ENCODE measurements at regions not wholly inside any gene's neighbourhood (a gene's known extent, or its start where the extent isn't known, plus 50 kb on each side); places are given as distances from the start of the nearest gene placed in this dataset.

- SMC1A ChIA-PET (ENCODE audit: uncharacterized antibody, unreplicated experiment): no interaction called here
Measured at GRCh38 chr2:13156916-13157315, 440.2 kb downstream of the TRIB2 start.

GRCh38 chr2:13158466-13158865, 441.7 kb downstream of the TRIB2 start:
- H3K4me1 ChIP-seq (ENCODE audit: control insufficient read depth, insufficient read depth, low read length): no peaks in the 10 kb centered on the region
- no peak overlapping the region for H3K9ac ChIP-seq (ENCODE audit: control insufficient read depth, insufficient read depth, low read length)
- ChIA-PET POLR2A (no interaction called here), RAD21 (ENCODE audit: unreplicated experiment) (no interaction called here), CTCF (no interaction called here), SMC1A (ENCODE audit: uncharacterized antibody, unreplicated experiment) (interaction anchor here (1.0 to 1.1 kb wide), 2 partner anchors 12 to 17 kb away, joined by 3 to 4 read pairs; no protein-coding TSS in a partner anchor)
- intact Hi-C loops (cut with micrococcal nuclease; ENCODE audit: unreplicated experiment) (no loop called here), in situ Hi-C loops (cut with MboI) (no loop called here)
- H3K27me3 ChIP-seq (replicated peaks in 1 of 2; ENCODE audit: control insufficient read depth in 2 of 2, insufficient read depth in 2 of 2, low read length in 1 of 2): no peaks in the 10 kb centered on the region
- ATAC-seq (no peak), DNase-seq (ENCODE audit: low read depth, low spot score) (no peak), FAIRE-seq (no peak)
- no peaks in the 10 kb centered on the region for H3K79me2 ChIP-seq (ENCODE audit: control insufficient read depth, insufficient read depth, low read length)
- H3K27ac ChIP-seq (ENCODE audit: control insufficient read depth, insufficient read depth): no peak overlapping the region
- H3K36me3 ChIP-seq (ENCODE audit: control insufficient read depth in 2 of 2, insufficient read depth in 2 of 2, low read length in 1 of 2): no peaks in the 10 kb centered on the region
- no peak overlapping the region for H2AFZ ChIP-seq (ENCODE audit: control insufficient read depth, low read depth, low read length)
- H3K9me3 ChIP-seq (replicated peaks; ENCODE audit: control insufficient read depth, insufficient read depth, low read length): no peaks in the 10 kb centered on the region
- BruUV-seq (replicated peaks): no TSS peak
- no peak overlapping the region for H3K4me3 ChIP-seq
- no peak overlapping the region for H3K4me2 ChIP-seq (ENCODE audit: control insufficient read depth, insufficient read depth)
- H4K20me1 ChIP-seq (ENCODE audit: control insufficient read depth, insufficient read depth): no peaks in the 10 kb centered on the region
- no peak for TF ChIP-seq SPI1 (IDR thresholded peaks at IDR 0.05; ENCODE audit: borderline replicate concordance, insufficient read depth, low read depth, low read length)
- TF ChIP-seq SKIL (IDR thresholded peaks at IDR 0.05; ENCODE audit: low read depth, poor library complexity, severe bottlenecking): no peak
- TF ChIP-seq MEF2A (IDR thresholded peaks at IDR 0.05; ENCODE audit: insufficient read depth, low read depth, low read length): no peak
- 31% methylated on average over 3 of the region's 3 CpGs for WGBS (ENCODE audit: insufficient coverage, insufficient replicate concordance, low lambda C conversion rate, missing lambda C conversion rate)

More at GRCh38 chr2:13156916-13157315, 440.2 kb downstream of the TRIB2 start:
- ATAC-seq (no peak), DNase-seq (ENCODE audit: low read depth, low spot score) (no peak), FAIRE-seq (no peak)
- CTCF ChIA-PET: no interaction called here
- Histone ChIP-seq H4K20me1 (ENCODE audit: control insufficient read depth, insufficient read depth) (no peaks in the 10 kb centered on the region), H3K4me3 (no peak overlapping the region), H2AFZ (ENCODE audit: control insufficient read depth, low read depth, low read length) (no peak overlapping the region), H3K27ac (ENCODE audit: control insufficient read depth, insufficient read depth) (no peak overlapping the region), H3K27me3 (replicated peaks in 1 of 2; ENCODE audit: control insufficient read depth in 2 of 2, insufficient read depth in 2 of 2, low read length in 1 of 2) (no peaks in the 10 kb centered on the region), H3K36me3 (ENCODE audit: control insufficient read depth in 2 of 2, insufficient read depth in 2 of 2, low read length in 1 of 2) (no peaks in the 10 kb centered on the region), H3K9me3 (replicated peaks; ENCODE audit: control insufficient read depth, insufficient read depth, low read length) (no peaks in the 10 kb centered on the region), H3K9ac (ENCODE audit: control insufficient read depth, insufficient read depth, low read length) (no peak overlapping the region), H3K4me2 (ENCODE audit: control insufficient read depth, insufficient read depth) (no peak overlapping the region), H3K79me2 (ENCODE audit: control insufficient read depth, insufficient read depth, low read length) (no peaks in the 10 kb centered on the region), H3K4me1 (ENCODE audit: control insufficient read depth, insufficient read depth, low read length) (no peaks in the 10 kb centered on the region)
- no TSS peak for BruUV-seq (replicated peaks)
- intact Hi-C loops (cut with micrococcal nuclease; ENCODE audit: unreplicated experiment): no loop called here
- WGBS (ENCODE audit: insufficient coverage, insufficient replicate concordance, low lambda C conversion rate, missing lambda C conversion rate): 10% methylated on average over 2 of the region's 2 CpGs
- in situ Hi-C loops (cut with MboI): no loop called here
- TF ChIP-seq ATF7 (IDR thresholded peaks at IDR 0.05; ENCODE audit: low read depth) (no peak), CBX5 (IDR thresholded peaks at IDR 0.05; ENCODE audit: low read depth) (no peak), HSF1 (IDR thresholded peaks at IDR 0.05; ENCODE audit: low read depth, low read length) (no peak), ZNF207 (IDR thresholded peaks at IDR 0.05; ENCODE audit: borderline replicate concordance) (no peak), STAT1 (conservative IDR thresholded peaks at IDR 0.05) (no peak), HDAC2 (IDR thresholded peaks at IDR 0.05) (no peak), SPI1 (IDR thresholded peaks at IDR 0.05; ENCODE audit: borderline replicate concordance, insufficient read depth, low read depth, low read length) (no peak), DPF2 (IDR thresholded peaks at IDR 0.05) (no peak), CBFB (IDR thresholded peaks at IDR 0.05; ENCODE audit: low read depth) (no peak), PAX5 (IDR thresholded peaks at IDR 0.05; ENCODE audit: borderline replicate concordance, low read depth, low read length) (no peak), KLF5 (IDR thresholded peaks at IDR 0.05; ENCODE audit: partially characterized antibody) (no peak)
- RAD21 ChIA-PET (ENCODE audit: unreplicated experiment): no interaction called here
- POLR2A ChIA-PET: no interaction called here
